K562 (cell line): ENCODE measurements at regions not wholly inside any gene's neighbourhood (a gene's known extent, or its start where the extent isn't known, plus 50 kb on each side); places are given as distances from the start of the nearest gene placed in this dataset.

Source experiments
- ATAC-seq: fragments of 200-7000 bp; cut with Tn5 transposase; 3 replicates; pipeline ENCODE4 v1.9.1; 2020; ENCODE audit warnings: moderate library complexity
- BruUV-seq: library from RNA; stranded (reverse); fragments of 400-500 nt; replicated peaks from 2 replicates; lab custom pipeline; 2021; lab: Mats Ljungman, UMichigan
- CTCF ChIA-PET: fragments of 300-600 bp; formaldehyde crosslinking; extraction: SDS; loops from one replicate; lab custom pipeline; 2021; ENCODE audit warnings: low intra/inter-chr PET ratio; lab: Yijun Ruan, JAX
- POLR2A ChIA-PET: fragments of 300-600, 350-650 bp; sonication (Branson Sonifier 250); formaldehyde crosslinking; extraction: SDS; loops from one replicate; lab custom pipeline; 2021; ENCODE audit warnings: antibody characterized with exemption, inconsistent platforms; lab: Yijun Ruan, JAX
- DNase-seq, 4 experiments: peaks; one replicate each; pipeline versions ENCODE4 v3.0.0 to v3.0.0-alpha.2; 2011 to 2018; ENCODE audit warnings: low spot score in 3 of 4, mixed read lengths in 3 of 4; ENCODE audit errors: extremely low read depth in 1 of 4
- FAIRE-seq: peaks from 2 replicates; lab custom pipeline; 2011; peaks lifted over from hg19 to GRCh38; lab: Jason Lieb, UNC
- H2AFZ ChIP-seq: 2 replicates; pipeline ENCODE4 v1.6.0; 2011; ENCODE audit warnings: low read depth, low read length, control low read depth, inconsistent platforms
- H3K27ac ChIP-seq: fragments of 200-600 bp; 3 replicates; pipeline ENCODE4 v1.8.0; 2011; ENCODE audit warnings: low read depth, mild to moderate bottlenecking, control low read depth, inconsistent platforms, low read length, moderate library complexity, mixed read lengths; ENCODE audit errors: extremely low read depth
- H3K27me3 ChIP-seq, 2 experiments: fragments of 300-600 bp in 1 of 2; 2 replicates in 1 of 2; 3 replicates in 1 of 2; pipeline versions ENCODE4 v1.6.0 to v1.8.0; 2011; ENCODE audit warnings: inconsistent platforms in 2 of 2, low read length in 2 of 2, mild to moderate bottlenecking in 1 of 2, mixed read lengths in 1 of 2, moderate library complexity in 1 of 2; ENCODE audit not compliant: control insufficient read depth in 2 of 2, insufficient read depth in 2 of 2
- H3K36me3 ChIP-seq: fragments of 300-600 bp; 3 replicates; pipeline ENCODE4 v1.8.0; 2011; ENCODE audit warnings: mild to moderate bottlenecking, low read length, inconsistent platforms; ENCODE audit not compliant: control insufficient read depth, insufficient read depth
- H3K4me1 ChIP-seq, 2 experiments: fragments of 200-600 bp in 1 of 2; replicated peaks in 1 of 2; 2 replicates in 1 of 2; 3 replicates in 1 of 2; pipeline versions ENCODE4 v1.5.1 to v1.8.0; 2011; ENCODE audit warnings: inconsistent platforms in 2 of 2, low read length in 2 of 2, mild to moderate bottlenecking in 1 of 2, mixed read lengths in 1 of 2, moderate library complexity in 1 of 2; ENCODE audit not compliant: control insufficient read depth in 2 of 2, insufficient read depth in 2 of 2
- H3K4me2 ChIP-seq: 2 replicates; pipeline ENCODE4 v1.6.1; 2011; ENCODE audit warnings: low read length, control low read depth, inconsistent platforms, mixed read lengths; ENCODE audit not compliant: insufficient read depth
- H3K4me3 ChIP-seq: fragments of 200-600 bp; sonication (generic), shearing (Covaris generic); 2 replicates; pipeline ENCODE4 v1.5.1; 2016; ENCODE audit warnings: control low read depth, inconsistent platforms
- H3K79me2 ChIP-seq: fragments of 200-600 bp; 3 replicates; pipeline ENCODE4 v1.8.0; 2011; ENCODE audit warnings: low read length, inconsistent platforms; ENCODE audit not compliant: control insufficient read depth, insufficient read depth
- H3K9ac ChIP-seq, 2 experiments: 2 replicates each; pipeline versions ENCODE4 v1.6.0 to v1.6.1; 2011; ENCODE audit warnings: low read depth in 2 of 2, low read length in 2 of 2, control low read depth in 1 of 2, inconsistent platforms in 1 of 2, mild to moderate bottlenecking in 1 of 2, mixed read lengths in 1 of 2; ENCODE audit not compliant: insufficient read depth in 1 of 2
- H3K9me1 ChIP-seq: one replicate; pipeline ENCODE4 v1.6.0; 2011; ENCODE audit warnings: inconsistent platforms, mild to moderate bottlenecking, low read length, moderate library complexity; ENCODE audit not compliant: control insufficient read depth, insufficient read depth
- H3K9me3 ChIP-seq: replicated peaks from 2 replicates; pipeline ENCODE4 v1.5.1; 2011; ENCODE audit warnings: low read depth, low read length, inconsistent platforms; ENCODE audit not compliant: control insufficient read depth, insufficient read depth
- H4K20me1 ChIP-seq: replicated peaks from 2 replicates; pipeline ENCODE4 v1.6.1; 2011; ENCODE audit warnings: low read length, inconsistent platforms, mixed read lengths; ENCODE audit not compliant: control insufficient read depth, insufficient read depth
- CBFA2T2 ChIP-seq: fragments of 450-650 bp; conservative IDR thresholded peaks from 2 replicates; pipeline ENCODE4 v1.6.1; 2017; ENCODE audit warnings: mild to moderate bottlenecking
- E2F8 ChIP-seq: fragments of 450-650 bp; IDR thresholded peaks from 2 replicates; pipeline ENCODE4 v1.7.1; 2018; ENCODE audit warnings: mild to moderate bottlenecking, low read depth; ENCODE audit not compliant: partially characterized antibody
- FOXO4 ChIP-seq: fragments of 450-650 bp; formaldehyde crosslinking; IDR thresholded peaks from 2 replicates; pipeline ENCODE4 v1.4.0; 2020; ENCODE audit warnings: mild to moderate bottlenecking, moderate library complexity
- NCOA2 ChIP-seq, 2 experiments: fragments of 450-650 bp; IDR thresholded peaks; 2 replicates each; pipeline ENCODE4 v1.6.1; 2018; ENCODE audit warnings: mild to moderate bottlenecking in 2 of 2, moderate library complexity in 1 of 2; ENCODE audit not compliant: partially characterized antibody in 2 of 2
- NFE2 ChIP-seq: IDR thresholded peaks from 2 replicates; pipeline ENCODE4 v1.6.1; 2014; ENCODE audit warnings: antibody characterized with exemption, low read depth
- NRF1 ChIP-seq, 2 experiments: fragments of 450-650 bp; IDR thresholded peaks in 1 of 2; conservative IDR thresholded peaks in 1 of 2; 2 replicates each; pipeline ENCODE4 v1.6.1; 2014; ENCODE audit warnings: mild to moderate bottlenecking in 2 of 2
- PTTG1 ChIP-seq: fragments of 450-650 bp; IDR thresholded peaks from 2 replicates; pipeline ENCODE4 v1.6.1; 2016; ENCODE audit warnings: low read depth, mild to moderate bottlenecking, missing genetic modification characterization, missing compliant biosample characterization
- RB1 ChIP-seq: fragments of 450-650 bp; IDR thresholded peaks from 2 replicates; pipeline ENCODE4 v1.6.1; 2017; ENCODE audit warnings: low read depth, mild to moderate bottlenecking
- SMAD1 ChIP-seq: fragments of 150-350 bp; IDR thresholded peaks from 2 replicates; pipeline ENCODE4 v1.6.1; 2014; ENCODE audit warnings: low read length, low read depth; ENCODE audit not compliant: partially characterized antibody
- SNRNP70 ChIP-seq: fragments of 200-400 bp; formaldehyde crosslinking; optimal IDR thresholded peaks from 2 replicates; pipeline ENCODE3; 2017; ENCODE audit warnings: low read depth, low read length
- STAT5A ChIP-seq: IDR thresholded peaks from 2 replicates; pipeline ENCODE4 v1.6.1; 2012; ENCODE audit warnings: low read length, inconsistent platforms, borderline replicate concordance
- TAF1 ChIP-seq: IDR thresholded peaks from 2 replicates; pipeline ENCODE4 v1.6.1; 2011; ENCODE audit warnings: mild to moderate bottlenecking, low read length, moderate library complexity; ENCODE audit not compliant: insufficient read depth, control insufficient read depth, severe bottlenecking; ENCODE audit errors: extremely low read depth
- WGBS: fragments of 100-300 bp; shearing (Covaris generic); methylation state at CpG from one replicate; pipeline ENCODE4 v1.1.6; 2016; ENCODE audit warnings: low coverage, mixed read lengths; ENCODE audit not compliant: insufficient coverage; ENCODE audit errors: missing lambda C conversion rate; 5-methylcytosine and 5-hydroxymethylcytosine counted together
- in situ Hi-C: fragments of 300-500 bp; cut with MboI; formaldehyde crosslinking; loops from 4 replicates; pipeline ENCODE4 v1.15.0; 2018; ENCODE audit warnings: inconsistent platforms, mixed read lengths
- intact Hi-C: fragments of 100-400 bp; cut with micrococcal nuclease; formaldehyde crosslinking; loops from 2 replicates; pipeline ENCODE4 v1.14.2; 2022

- WGBS: 0% methylated on average over 9 of the region's 11 CpGs
- ATAC-seq (no peak), FAIRE-seq (no peak), DNase-seq (no peak)
- no peaks in the 10 kb centered on the region for H3K27me3 ChIP-seq
- H3K9me1 ChIP-seq: no peaks in the 10 kb centered on the region
- H3K9me3 ChIP-seq: no peaks in the 10 kb centered on the region; the same call in 1 of the 2 replicates
- no peaks in the 10 kb centered on the region for H4K20me1 ChIP-seq
- H3K36me3 ChIP-seq: no peaks in the 10 kb centered on the region
- in situ Hi-C loops: no loop called here
- no peaks in the 10 kb centered on the region for H3K79me2 ChIP-seq
- POLR2A ChIA-PET: interaction anchor here (0.6 kb wide), 1 partner anchor 676 kb away, joined by 5 read pairs; no protein-coding TSS in a partner anchor
- no peak overlapping the region for H3K27ac ChIP-seq
- no peak overlapping the region for H2AFZ ChIP-seq
- H3K9ac ChIP-seq: no peak overlapping the region
- H3K4me3 ChIP-seq: no peak overlapping the region
- intact Hi-C loops: no loop called here
- TF ChIP-seq PTTG1 (no peak), NFE2 (no peak)
- CTCF ChIA-PET: no interaction called here
- H3K4me1 ChIP-seq: no peaks in the 10 kb centered on the region
- BruUV-seq: no TSS peak
- no peak overlapping the region for H3K4me2 ChIP-seq
Measured at GRCh38 chr2:4246364-4247131, 543.2 kb downstream of the DCDC2C start.

- no peaks in the 10 kb centered on the region for H3K4me1 ChIP-seq
- no peaks in the 10 kb centered on the region; the same call in 1 of the 2 replicates for H3K9me3 ChIP-seq
- H2AFZ ChIP-seq: no peak overlapping the region
- H3K9me1 ChIP-seq: no peaks in the 10 kb centered on the region
- POLR2A ChIA-PET: no interaction called here
- ATAC-seq: no peak
- no peak for DNase-seq
- no peak overlapping the region for H3K9ac ChIP-seq
- CTCF ChIA-PET: no interaction called here
- in situ Hi-C loops: no loop called here
- FAIRE-seq: no peak
- no peaks in the 10 kb centered on the region for H4K20me1 ChIP-seq
- H3K27me3 ChIP-seq: no peaks in the 10 kb centered on the region
- H3K36me3 ChIP-seq: no peaks in the 10 kb centered on the region
- no peaks in the 10 kb centered on the region for H3K79me2 ChIP-seq
- intact Hi-C loops: no loop called here
- no peak overlapping the region for H3K4me2 ChIP-seq
- no peak overlapping the region for H3K4me3 ChIP-seq
- no TSS peak for BruUV-seq
- no peak overlapping the region for H3K27ac ChIP-seq
- WGBS: 0% methylated on average over 3 of the region's 3 CpGs
- TF ChIP-seq NRF1 (conservative IDR thresholded peaks at IDR 0.05 in 1 of 2, IDR thresholded peaks at IDR 0.05 in 1 of 2): no peak
- no peak for TF ChIP-seq FOXO4 (CRISPR knock-in tag)
- TF ChIP-seq E2F8: no peak
- no peak for TF ChIP-seq STAT5A
- TF ChIP-seq CBFA2T2: no peak
- TF ChIP-seq NCOA2 (IDR thresholded peaks at IDR 0.05; ENCODE audit: partially characterized antibody in 2 of 2): no peak
- TF ChIP-seq SNRNP70: no peak
- TF ChIP-seq RB1: no peak
- TF ChIP-seq TAF1: no peak
- TF ChIP-seq SMAD1: no peak
Measured at GRCh38 chr2:4247791-4248190, 544.4 kb downstream of the DCDC2C start.
